PC-3 (cell line): ENCODE measurements at regions not wholly inside any gene's neighbourhood (a gene's known extent, or its start where the extent isn't known, plus 50 kb on each side); places are given as distances from the start of the nearest gene placed in this dataset.

ENCODE experiments used
- EZH2phosphoT487 ChIP-seq: fragments of 300-600 bp; sonication (generic); IDR thresholded peaks from 2 replicates; pipeline ENCODE4 v1.6.1; 2018; ENCODE audit warnings: mild to moderate bottlenecking, antibody characterized with exemption, low read length, borderline replicate concordance
- TF ChIP-seq, protein P1 (sequence below): fragments of 300-600 bp; sonication (generic); conservative IDR thresholded peaks from 2 replicates; pipeline ENCODE4 v1.5.1; 2017; ENCODE audit warnings: antibody characterized with exemption, low read depth, mild to moderate bottlenecking, low read length

DNA sequence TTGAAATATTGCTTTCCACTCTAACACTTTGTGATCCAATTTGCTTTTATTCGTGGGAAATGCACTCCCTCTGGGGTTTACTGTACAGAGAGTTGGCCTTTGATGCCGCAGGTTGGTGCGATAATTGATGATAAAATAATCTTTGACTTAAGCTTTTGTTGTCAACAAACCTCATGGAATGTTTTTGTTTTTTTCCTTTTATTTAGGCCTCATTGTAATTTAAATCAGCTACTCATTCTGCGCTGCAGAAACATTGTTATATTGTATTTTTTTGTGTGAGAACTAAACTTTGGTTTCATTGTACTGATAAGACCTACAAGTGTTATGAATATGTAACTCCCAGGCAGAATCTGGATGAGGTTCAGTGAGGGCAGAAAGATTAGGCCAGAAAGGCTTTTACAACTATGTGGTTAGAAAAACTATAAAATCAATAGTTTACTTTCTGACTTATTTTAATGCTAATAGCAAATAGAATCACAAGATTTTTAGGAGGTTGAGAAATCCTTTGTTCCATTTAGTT lies 76.8 kb upstream of the POM121L12 start:
- no peak for TF ChIP-seq EZH2phosphoT487
- TF ChIP-seq, protein P1, sequence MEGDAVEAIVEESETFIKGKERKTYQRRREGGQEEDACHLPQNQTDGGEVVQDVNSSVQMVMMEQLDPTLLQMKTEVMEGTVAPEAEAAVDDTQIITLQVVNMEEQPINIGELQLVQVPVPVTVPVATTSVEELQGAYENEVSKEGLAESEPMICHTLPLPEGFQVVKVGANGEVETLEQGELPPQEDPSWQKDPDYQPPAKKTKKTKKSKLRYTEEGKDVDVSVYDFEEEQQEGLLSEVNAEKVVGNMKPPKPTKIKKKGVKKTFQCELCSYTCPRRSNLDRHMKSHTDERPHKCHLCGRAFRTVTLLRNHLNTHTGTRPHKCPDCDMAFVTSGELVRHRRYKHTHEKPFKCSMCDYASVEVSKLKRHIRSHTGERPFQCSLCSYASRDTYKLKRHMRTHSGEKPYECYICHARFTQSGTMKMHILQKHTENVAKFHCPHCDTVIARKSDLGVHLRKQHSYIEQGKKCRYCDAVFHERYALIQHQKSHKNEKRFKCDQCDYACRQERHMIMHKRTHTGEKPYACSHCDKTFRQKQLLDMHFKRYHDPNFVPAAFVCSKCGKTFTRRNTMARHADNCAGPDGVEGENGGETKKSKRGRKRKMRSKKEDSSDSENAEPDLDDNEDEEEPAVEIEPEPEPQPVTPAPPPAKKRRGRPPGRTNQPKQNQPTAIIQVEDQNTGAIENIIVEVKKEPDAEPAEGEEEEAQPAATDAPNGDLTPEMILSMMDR: no peak
